Caco-2 (cell line): ENCODE measurements at regions not wholly inside any gene's neighbourhood (a gene's known extent, or its start where the extent isn't known, plus 50 kb on each side); places are given as distances from the start of the nearest gene placed in this dataset.

Experiments
- BruUV-seq: library from RNA; stranded (reverse); fragments of 400-500 nt; replicated peaks from 2 replicates; lab custom pipeline; 2021; lab: Mats Ljungman, UMichigan
- CTCF ChIA-PET: fragments of 300-600 bp; sonication (Branson Sonifier 250); formaldehyde crosslinking; loops from one replicate; lab custom pipeline; 2022; ENCODE audit warnings: antibody characterized with exemption; lab: Charles Lee
- POLR2A ChIA-PET: fragments of 300-600 bp; sonication (Branson Sonifier 250); formaldehyde crosslinking; loops from one replicate; lab custom pipeline; 2022; ENCODE audit warnings: antibody characterized with exemption; lab: Charles Lee
- DNase-seq, 2 experiments: peaks; one replicate each; pipeline versions ENCODE4 v3.0.0 to v3.0.0-alpha.2; 2020 to 2022
- H3K27me3 ChIP-seq: replicated peaks from 2 replicates; pipeline ENCODE4 v1.6.0; 2011; ENCODE audit warnings: low read length; ENCODE audit not compliant: control insufficient read depth, insufficient read depth
- H3K36me3 ChIP-seq: 2 replicates; pipeline ENCODE4 v1.5.1; 2011; ENCODE audit warnings: low read length; ENCODE audit not compliant: control insufficient read depth, insufficient read depth
- H3K4me1 ChIP-seq: fragments of 250-450 bp; sonication (Bioruptor Pico); 2 replicates; pipeline ENCODE4 v1.5.1; 2020; ENCODE audit warnings: mild to moderate bottlenecking
- H3K4me3 ChIP-seq: 2 replicates; pipeline ENCODE4 v1.5.1; 2011; ENCODE audit warnings: low read depth, mild to moderate bottlenecking, control low read depth, low read length
- H3K9me3 ChIP-seq: fragments of 250-450 bp; sonication (Bioruptor Pico); 2 replicates; pipeline ENCODE4 v1.5.1; 2020; ENCODE audit warnings: mild to moderate bottlenecking, moderate library complexity
- H3K27ac Mint-ChIP-seq: one replicate; pipeline ENCODE4 v1.8.0; 2022; ENCODE audit warnings: mixed read lengths; ENCODE audit not compliant: unreplicated experiment
- H3K27me3 Mint-ChIP-seq: one replicate; pipeline ENCODE4 v1.8.0; 2022; ENCODE audit warnings: mixed read lengths; ENCODE audit not compliant: insufficient read depth, unreplicated experiment
- H3K36me3 Mint-ChIP-seq: one replicate; pipeline ENCODE4 v1.8.0; 2022; ENCODE audit warnings: mild to moderate bottlenecking, mixed read lengths; ENCODE audit not compliant: insufficient read depth, unreplicated experiment
- H3K4me1 Mint-ChIP-seq: one replicate; pipeline ENCODE4 v1.8.0; 2022; ENCODE audit warnings: low read depth, mixed read lengths; ENCODE audit not compliant: unreplicated experiment
- H3K4me3 Mint-ChIP-seq: one replicate; pipeline ENCODE4 v1.8.0; 2022; ENCODE audit warnings: mild to moderate bottlenecking, moderate library complexity, mixed read lengths; ENCODE audit not compliant: unreplicated experiment
- H3K9me3 Mint-ChIP-seq: one replicate; pipeline ENCODE4 v1.8.0; 2022; ENCODE audit warnings: mixed read lengths; ENCODE audit not compliant: unreplicated experiment
- CTCF ChIP-seq, 2 experiments: fragments of 200-600 bp in 1 of 2; IDR thresholded peaks; 1 replicate in 1 of 2; 2 replicates in 1 of 2; pipeline versions ENCODE4 v1.5.1 to v1.8.0; 2011 to 2022; ENCODE audit warnings: antibody characterized with exemption in 1 of 2, control low read depth in 1 of 2, inconsistent platforms in 1 of 2, low read depth in 1 of 2, low read length in 1 of 2, mild to moderate bottlenecking in 1 of 2, moderate library complexity in 1 of 2; ENCODE audit not compliant: insufficient read depth in 1 of 2, severe bottlenecking in 1 of 2, unreplicated experiment in 1 of 2
- intact Hi-C: fragments of 100-400 bp; cut with micrococcal nuclease; formaldehyde crosslinking; loops from one replicate; pipeline ENCODE4 v1.10.0; 2022; ENCODE audit not compliant: unreplicated experiment

- H3K4me1 ChIP-seq: no peaks in the 10 kb centered on the region
- Mint-ChIP-seq H3K4me3 (no peak overlapping the region), H3K4me1 (no peaks in the 10 kb centered on the region), H3K27me3 (peaks cover 9% of the 10 kb centered on the region), H3K9me3 (no peaks in the 10 kb centered on the region), H3K27ac (no peak overlapping the region), H3K36me3 (no peaks in the 10 kb centered on the region)
- no peaks in the 10 kb centered on the region for H3K36me3 ChIP-seq
- DNase-seq: no peak
- ChIA-PET CTCF (no interaction called here), POLR2A (no interaction called here)
- H3K4me3 ChIP-seq: no peak overlapping the region
- H3K27me3 ChIP-seq: no peaks in the 10 kb centered on the region; the same call in 1 of the 2 replicates
- no TSS peak for BruUV-seq
- H3K9me3 ChIP-seq: no peaks in the 10 kb centered on the region
- no peak for TF ChIP-seq CTCF (IDR thresholded peaks at IDR 0.05; ENCODE audit: insufficient read depth in 1 of 2, low read depth in 1 of 2, low read length in 1 of 2, severe bottlenecking in 1 of 2, unreplicated experiment in 1 of 2)
- intact Hi-C loops: loop anchor here (10.0 kb wide), 1 partner anchor 171 kb away; no protein-coding TSS in a partner anchor
These were observed 435.3 kb upstream of the SPTLC3 start for GRCh38 chr20:12573442-12573841.

- Histone ChIP-seq H3K4me3 (no peak overlapping the region), H3K36me3 (no peaks in the 10 kb centered on the region), H3K4me1 (no peaks in the 10 kb centered on the region), H3K27me3 (no peaks in the 10 kb centered on the region; the same call in 1 of the 2 replicates), H3K9me3 (no peaks in the 10 kb centered on the region)
- Mint-ChIP-seq H3K4me1 (no peaks in the 10 kb centered on the region), H3K36me3 (no peaks in the 10 kb centered on the region), H3K9me3 (no peaks in the 10 kb centered on the region), H3K4me3 (no peak overlapping the region), H3K27me3 (peaks cover 9% of the 10 kb centered on the region), H3K27ac (no peak overlapping the region)
- intact Hi-C loops: loop anchor here (10.0 kb wide), 1 partner anchor 169 kb away; no protein-coding TSS in a partner anchor
- TF ChIP-seq CTCF (IDR thresholded peaks at IDR 0.05; ENCODE audit: insufficient read depth in 1 of 2, low read depth in 1 of 2, low read length in 1 of 2, severe bottlenecking in 1 of 2, unreplicated experiment in 1 of 2): no peak
- POLR2A ChIA-PET: no interaction called here
- CTCF ChIA-PET: interaction anchor here (0.6 kb wide), 1 partner anchor 563 kb away, joined by 3 read pairs; no protein-coding TSS in a partner anchor
- BruUV-seq: no TSS peak
- DNase-seq: no peak
These were observed 433.2 kb upstream of the SPTLC3 start for GRCh38 chr20:12575352-12576095.

GRCh38 chr20:12577213-12577612 is 431.6 kb upstream of the SPTLC3 start:
- Histone ChIP-seq H3K36me3 (no peaks in the 10 kb centered on the region), H3K27me3 (no peaks in the 10 kb centered on the region; the same call in 1 of the 2 replicates), H3K9me3 (no peaks in the 10 kb centered on the region), H3K4me3 (no peak overlapping the region), H3K4me1 (no peaks in the 10 kb centered on the region)
- no peak for DNase-seq
- Mint-ChIP-seq H3K4me1 (no peaks in the 10 kb centered on the region), H3K27ac (no peak overlapping the region), H3K27me3 (peaks cover 12% of the 10 kb centered on the region), H3K4me3 (no peak overlapping the region), H3K36me3 (no peaks in the 10 kb centered on the region), H3K9me3 (no peaks in the 10 kb centered on the region)
- TF ChIP-seq CTCF (IDR thresholded peaks at IDR 0.05; ENCODE audit: insufficient read depth in 1 of 2, low read depth in 1 of 2, low read length in 1 of 2, severe bottlenecking in 1 of 2, unreplicated experiment in 1 of 2): no peak
- intact Hi-C loops: loop anchor here (10.0 kb wide), 1 partner anchor 168 kb away; no protein-coding TSS in a partner anchor
- CTCF ChIA-PET: no interaction called here
- POLR2A ChIA-PET: no interaction called here
- BruUV-seq: no TSS peak
